Body of pancreas (tissue), 4 donors: ENCODE measurements at regions not wholly inside any gene's neighbourhood (a gene's known extent, or its start where the extent isn't known, plus 50 kb on each side); places are given as distances from the start of the nearest gene placed in this dataset.

ENCODE experiments used
- CTCF ChIP-seq, 7 experiments: fragments of 450-650 bp in 4 of 7; fragments of 200-600 bp in 3 of 7; sonication (generic) in 3 of 7; IDR thresholded peaks; one replicate each; pipeline ENCODE4 v1.5.1; 2016 to 2019; ENCODE audit warnings: antibody characterized with exemption in 7 of 7
- POLR2A ChIP-seq, 3 donors: fragments of 450-650 bp; IDR thresholded peaks; one replicate each; pipeline ENCODE4 v1.6.1; 2016; ENCODE audit warnings: antibody characterized with exemption in 3 of 3, mild to moderate bottlenecking in 2 of 3

GRCh38 chr7:86437951-86438450 is 205.7 kb upstream of the GRM3 start:
- TF ChIP-seq CTCF (IDR thresholded peaks at IDR 0.05) (no peak), POLR2A (IDR thresholded peaks at IDR 0.05) (no peak)
